GM12873 (cell line): ENCODE measurements at regions not wholly inside any gene's neighbourhood (a gene's known extent, or its start where the extent isn't known, plus 50 kb on each side); places are given as distances from the start of the nearest gene placed in this dataset.

Source experiments
- TF ChIP-seq, protein P1 (sequence below): IDR thresholded peaks from 2 replicates; pipeline ENCODE4 v1.5.1; 2012; ENCODE audit warnings: low read depth, mild to moderate bottlenecking, moderate library complexity, low read length, control low read depth; ENCODE audit not compliant: insufficient read depth; ENCODE audit errors: missing control alignments

GRCh38 chr3:148518520-148518919 lies 179.2 kb upstream of the AGTR1 start:
- TF ChIP-seq, protein P1, sequence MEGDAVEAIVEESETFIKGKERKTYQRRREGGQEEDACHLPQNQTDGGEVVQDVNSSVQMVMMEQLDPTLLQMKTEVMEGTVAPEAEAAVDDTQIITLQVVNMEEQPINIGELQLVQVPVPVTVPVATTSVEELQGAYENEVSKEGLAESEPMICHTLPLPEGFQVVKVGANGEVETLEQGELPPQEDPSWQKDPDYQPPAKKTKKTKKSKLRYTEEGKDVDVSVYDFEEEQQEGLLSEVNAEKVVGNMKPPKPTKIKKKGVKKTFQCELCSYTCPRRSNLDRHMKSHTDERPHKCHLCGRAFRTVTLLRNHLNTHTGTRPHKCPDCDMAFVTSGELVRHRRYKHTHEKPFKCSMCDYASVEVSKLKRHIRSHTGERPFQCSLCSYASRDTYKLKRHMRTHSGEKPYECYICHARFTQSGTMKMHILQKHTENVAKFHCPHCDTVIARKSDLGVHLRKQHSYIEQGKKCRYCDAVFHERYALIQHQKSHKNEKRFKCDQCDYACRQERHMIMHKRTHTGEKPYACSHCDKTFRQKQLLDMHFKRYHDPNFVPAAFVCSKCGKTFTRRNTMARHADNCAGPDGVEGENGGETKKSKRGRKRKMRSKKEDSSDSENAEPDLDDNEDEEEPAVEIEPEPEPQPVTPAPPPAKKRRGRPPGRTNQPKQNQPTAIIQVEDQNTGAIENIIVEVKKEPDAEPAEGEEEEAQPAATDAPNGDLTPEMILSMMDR: no peak

DNA sequence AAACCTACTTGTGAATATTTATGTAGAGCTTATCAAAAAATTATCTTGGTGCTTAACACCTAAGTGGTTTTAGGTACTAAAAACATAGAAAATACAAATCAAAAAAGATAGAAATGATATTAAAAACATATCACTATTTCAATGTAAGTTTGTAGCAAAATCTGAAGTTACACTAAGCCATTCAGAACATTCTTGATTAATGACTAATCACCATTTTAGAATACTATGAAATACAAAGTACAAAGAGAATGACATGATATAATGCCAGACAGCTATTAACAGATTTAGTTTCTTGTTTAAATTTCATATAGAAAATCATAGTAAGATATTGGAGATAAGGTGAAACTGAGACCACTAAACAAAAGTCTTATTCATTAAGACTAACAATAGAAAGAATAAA lies 169.7 kb upstream of the AGTR1 start:
- TF ChIP-seq, protein P1: no peak

DNA sequence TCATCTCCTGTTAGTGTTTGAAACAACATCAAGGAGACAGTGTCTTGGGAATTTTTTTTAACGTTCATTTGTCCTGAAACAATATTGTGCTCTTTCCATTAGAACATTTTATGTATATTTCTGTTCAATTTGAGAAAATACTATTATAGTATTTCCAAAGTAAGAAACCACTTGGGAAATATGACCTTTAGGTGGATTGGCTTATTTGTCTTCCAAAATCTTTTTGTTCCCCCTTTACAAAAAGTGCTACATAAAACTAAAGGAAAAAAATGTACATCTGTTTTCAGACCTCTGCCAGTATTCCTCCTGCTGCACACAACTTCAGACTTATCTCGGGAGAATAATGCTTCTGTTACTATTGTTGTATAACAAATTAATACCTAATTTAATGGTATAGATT lies 165.9 kb upstream of the AGTR1 start:
- TF ChIP-seq, protein P1: no peak

- TF ChIP-seq, protein P1: no peak
Measured at GRCh38 chr3:148532326-148532725, 165.4 kb upstream of the AGTR1 start.

GRCh38 chr3:148532774-148533173 lies 164.9 kb upstream of the AGTR1 start:
- TF ChIP-seq, protein P1: no peak

DNA sequence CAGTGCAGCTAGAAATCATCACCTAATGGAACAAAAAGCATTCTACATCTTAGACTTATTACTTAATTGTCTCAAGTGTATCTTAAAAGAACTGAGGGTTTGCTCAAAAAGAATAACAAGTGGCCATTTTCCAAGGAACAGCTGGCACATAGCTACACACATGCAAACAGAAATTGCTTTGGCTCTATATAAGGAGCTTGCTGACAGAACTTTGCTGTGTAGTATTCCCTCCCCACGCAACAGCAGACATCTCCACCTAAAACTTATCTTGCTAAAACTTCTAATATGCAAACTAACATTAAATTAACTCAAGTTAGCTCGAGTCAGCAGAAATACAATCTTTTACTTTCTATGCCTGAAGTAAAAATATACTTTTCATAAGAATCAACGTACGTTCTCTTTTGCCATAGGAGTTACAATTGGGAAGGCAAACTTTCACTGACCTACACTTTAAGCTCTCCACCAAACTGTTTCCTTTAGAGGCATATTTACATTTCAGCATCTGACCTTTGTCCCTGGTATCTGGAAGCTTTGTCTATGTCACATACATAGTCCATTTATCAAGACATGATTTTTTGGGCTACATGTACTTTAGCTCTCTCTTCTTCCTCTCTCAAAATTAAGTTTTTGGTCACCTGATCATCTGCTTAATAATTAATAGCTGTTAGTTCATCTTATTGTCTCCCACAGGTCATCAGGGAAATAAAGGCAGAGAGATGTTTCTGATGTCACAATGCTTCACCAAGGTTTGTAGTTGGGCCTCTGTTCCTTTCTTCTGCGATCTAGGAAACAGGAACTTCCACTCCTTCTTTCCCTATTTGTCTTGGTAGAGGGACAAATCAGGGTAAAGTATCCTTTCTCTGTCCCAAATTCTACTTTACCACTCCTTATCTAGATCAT lies 163.4 kb upstream of the AGTR1 start:
- TF ChIP-seq, protein P1: no peak

DNA sequence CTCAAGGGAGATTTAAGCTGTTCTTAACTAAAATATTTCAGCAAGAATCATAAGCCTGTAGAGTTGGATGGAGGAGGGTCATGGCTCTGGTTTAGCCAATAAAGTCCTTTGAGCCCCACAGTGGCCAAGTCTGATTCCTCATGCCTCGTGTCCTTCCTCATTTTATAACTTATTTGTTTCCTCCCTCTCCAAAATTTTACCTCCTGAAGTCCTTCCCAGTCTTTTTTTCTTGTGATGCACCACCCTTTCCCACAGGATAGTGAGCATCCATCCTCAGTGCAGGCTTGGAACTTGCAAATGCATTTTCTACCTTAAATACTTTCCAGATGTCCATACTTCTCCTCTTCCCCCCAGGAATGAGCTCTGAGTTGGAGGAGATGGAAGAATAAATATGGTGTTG lies 162.7 kb upstream of the AGTR1 start:
- TF ChIP-seq, protein P1: no peak
